ENCODE measurements at regions not wholly inside any gene's neighbourhood (a gene's known extent, or its start where the extent isn't known, plus 50 kb on each side); places are given as distances from the start of the nearest gene placed in this dataset.

DNA sequence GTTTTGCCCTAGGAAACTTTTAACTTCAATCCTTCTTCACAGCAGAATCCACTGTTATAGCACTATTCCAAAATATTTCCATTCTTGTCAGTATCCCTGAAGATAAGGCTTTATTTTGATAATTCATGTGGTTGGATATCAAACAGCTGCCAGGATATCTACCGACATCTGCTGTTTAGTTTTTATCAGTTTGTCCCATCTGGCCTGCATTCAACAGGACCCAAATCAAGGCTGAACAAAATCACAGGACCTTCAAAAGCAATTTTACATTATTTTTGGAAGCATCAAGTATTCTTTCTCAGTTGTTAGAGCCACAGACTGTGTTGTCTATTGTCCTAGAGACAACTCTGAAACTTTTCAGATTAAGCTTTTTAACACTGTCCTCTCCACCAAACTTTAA lies 429.0 kb upstream of the PIK3C3 start:
- TF ChIP-seq, protein P1, sequence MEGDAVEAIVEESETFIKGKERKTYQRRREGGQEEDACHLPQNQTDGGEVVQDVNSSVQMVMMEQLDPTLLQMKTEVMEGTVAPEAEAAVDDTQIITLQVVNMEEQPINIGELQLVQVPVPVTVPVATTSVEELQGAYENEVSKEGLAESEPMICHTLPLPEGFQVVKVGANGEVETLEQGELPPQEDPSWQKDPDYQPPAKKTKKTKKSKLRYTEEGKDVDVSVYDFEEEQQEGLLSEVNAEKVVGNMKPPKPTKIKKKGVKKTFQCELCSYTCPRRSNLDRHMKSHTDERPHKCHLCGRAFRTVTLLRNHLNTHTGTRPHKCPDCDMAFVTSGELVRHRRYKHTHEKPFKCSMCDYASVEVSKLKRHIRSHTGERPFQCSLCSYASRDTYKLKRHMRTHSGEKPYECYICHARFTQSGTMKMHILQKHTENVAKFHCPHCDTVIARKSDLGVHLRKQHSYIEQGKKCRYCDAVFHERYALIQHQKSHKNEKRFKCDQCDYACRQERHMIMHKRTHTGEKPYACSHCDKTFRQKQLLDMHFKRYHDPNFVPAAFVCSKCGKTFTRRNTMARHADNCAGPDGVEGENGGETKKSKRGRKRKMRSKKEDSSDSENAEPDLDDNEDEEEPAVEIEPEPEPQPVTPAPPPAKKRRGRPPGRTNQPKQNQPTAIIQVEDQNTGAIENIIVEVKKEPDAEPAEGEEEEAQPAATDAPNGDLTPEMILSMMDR (IDR thresholded peaks at IDR 0.05): no peak
- TF ChIP-seq POLR2A (IDR thresholded peaks at IDR 0.05) (no peak), EP300 (IDR thresholded peaks at IDR 0.05) (no peak)
